Calu3 (cell line): ENCODE measurements at regions not wholly inside any gene's neighbourhood (a gene's known extent, or its start where the extent isn't known, plus 50 kb on each side); places are given as distances from the start of the nearest gene placed in this dataset.

Source experiments
- BruUV-seq: library from RNA; stranded (reverse); fragments of 400-500 nt; replicated peaks from 2 replicates; lab custom pipeline; 2021; lab: Mats Ljungman, UMichigan
- CTCF ChIA-PET: fragments of 300-600 bp; sonication (Branson Sonifier 250); formaldehyde crosslinking; loops from one replicate; lab custom pipeline; 2022; ENCODE audit warnings: antibody characterized with exemption; lab: Charles Lee
- DNase-seq: peaks from one replicate; pipeline ENCODE4 v3.0.0; 2022
- H3K27ac Mint-ChIP-seq: one replicate; pipeline ENCODE4 v1.8.0; 2022; ENCODE audit warnings: mixed read lengths; ENCODE audit not compliant: unreplicated experiment
- H3K27me3 Mint-ChIP-seq: one replicate; pipeline ENCODE4 v1.8.0; 2022; ENCODE audit warnings: mixed read lengths; ENCODE audit not compliant: unreplicated experiment
- H3K36me3 Mint-ChIP-seq: one replicate; pipeline ENCODE4 v1.8.0; 2022; ENCODE audit warnings: mild to moderate bottlenecking, moderate library complexity, mixed read lengths; ENCODE audit not compliant: insufficient read depth, unreplicated experiment
- H3K4me1 Mint-ChIP-seq: one replicate; pipeline ENCODE4 v1.8.0; 2022; ENCODE audit warnings: mild to moderate bottlenecking, low read depth, mixed read lengths; ENCODE audit not compliant: unreplicated experiment
- H3K4me3 Mint-ChIP-seq: one replicate; pipeline ENCODE4 v1.8.0; 2022; ENCODE audit warnings: mild to moderate bottlenecking, low read depth, moderate library complexity, mixed read lengths; ENCODE audit not compliant: unreplicated experiment
- H3K9me3 Mint-ChIP-seq: one replicate; pipeline ENCODE4 v1.8.0; 2022; ENCODE audit warnings: low read depth, mixed read lengths; ENCODE audit not compliant: unreplicated experiment
- CTCF ChIP-seq: fragments of 200-600 bp; IDR thresholded peaks from one replicate; pipeline ENCODE4 v1.8.0; 2022; ENCODE audit warnings: antibody characterized with exemption; ENCODE audit not compliant: unreplicated experiment
- intact Hi-C: fragments of 100-400 bp; cut with micrococcal nuclease; formaldehyde crosslinking; loops from one replicate; pipeline ENCODE4 v1.10.0; 2022; ENCODE audit not compliant: unreplicated experiment

GRCh38 chr2:66331176-66331575 is 103.7 kb upstream of the MEIS1 start:
- no peak for TF ChIP-seq CTCF
- DNase-seq, result no peak
- Mint-ChIP-seq H3K36me3 (no peaks in the 10 kb centered on the region), H3K27ac (no peak overlapping the region), H3K4me3 (no peak overlapping the region), H3K9me3 (no peaks in the 10 kb centered on the region), H3K4me1 (peaks cover 15% of the 10 kb centered on the region), H3K27me3 (peaks cover 8% of the 10 kb centered on the region)
- BruUV-seq, result no TSS peak
- CTCF ChIA-PET, result no interaction called here
- intact Hi-C loops, result loop anchor here (5.0 kb wide), 1 partner anchor 76 kb away; no protein-coding TSS in a partner anchor

GRCh38 chr2:66329081-66329605 is 105.8 kb upstream of the MEIS1 start:
- CTCF ChIA-PET, result no interaction called here
- peaks cover under 1% of the 10 kb centered on the region for H3K4me1 Mint-ChIP-seq
- H3K27me3 Mint-ChIP-seq, result peaks cover 21% of the 10 kb centered on the region
- no peak for DNase-seq
- no peak for TF ChIP-seq CTCF
- H3K27ac Mint-ChIP-seq, result no peak overlapping the region
- H3K9me3 Mint-ChIP-seq, result no peaks in the 10 kb centered on the region
- BruUV-seq, result no TSS peak
- H3K36me3 Mint-ChIP-seq, result no peaks in the 10 kb centered on the region
- intact Hi-C loops, result no loop called here
- no peak overlapping the region for H3K4me3 Mint-ChIP-seq

GRCh38 chr2:66327066-66327740 is 107.7 kb upstream of the MEIS1 start:
- no peak for TF ChIP-seq CTCF
- intact Hi-C loops, result no loop called here
- CTCF ChIA-PET, result interaction anchor here (0.6 kb wide), 1 partner anchor 260 kb away, joined by 3 read pairs; no protein-coding TSS in a partner anchor
- Mint-ChIP-seq H3K4me1 (no peaks in the 10 kb centered on the region), H3K27me3 (peaks cover 40% of the 10 kb centered on the region), H3K36me3 (no peaks in the 10 kb centered on the region), H3K4me3 (no peak overlapping the region), H3K27ac (no peak overlapping the region), H3K9me3 (no peaks in the 10 kb centered on the region)
- no peak for DNase-seq
- BruUV-seq, result no TSS peak

GRCh38 chr2:66324909-66325528 is 109.9 kb upstream of the MEIS1 start:
- Mint-ChIP-seq H3K9me3 (no peaks in the 10 kb centered on the region), H3K4me1 (no peaks in the 10 kb centered on the region)

More at GRCh38 chr2:66324909-66325528, 109.9 kb upstream of the MEIS1 start:
- intact Hi-C loops, result no loop called here
- Mint-ChIP-seq H3K27ac (no peak overlapping the region), H3K36me3 (no peaks in the 10 kb centered on the region), H3K4me3 (no peak overlapping the region), H3K27me3 (peaks cover 49% of the 10 kb centered on the region)
- DNase-seq, result no peak
- CTCF ChIA-PET, result no interaction called here
- no TSS peak for BruUV-seq
- TF ChIP-seq CTCF, result no peak
